ENCODE measurements at regions not wholly inside any gene's neighbourhood (a gene's known extent, or its start where the extent isn't known, plus 50 kb on each side); places are given as distances from the start of the nearest gene placed in this dataset.
"Not testable (repeated sequence)": the region's sequence is repeated elsewhere in the genome, so short reads cannot be mapped to it uniquely, and the experiment has no call there.

- DNase-seq = no peak
Measured at GRCh38 chrX:121479406-121479805, 432.0 kb downstream of the GLUD2 start.

GRCh38 chrX:121496966-121497365 lies 449.6 kb downstream of the GLUD2 start:
- no peak for DNase-seq

- DNase-seq = no peak
Measured at GRCh38 chrX:121504153-121504552, 456.7 kb downstream of the GLUD2 start.

- no peak for DNase-seq
Measured at GRCh38 chrX:121546317-121546716, 498.9 kb downstream of the GLUD2 start.

- no peak for DNase-seq
Measured at GRCh38 chrX:121558886-121559285, 511.5 kb downstream of the GLUD2 start.

GRCh38 chrX:121562616-121563015 lies 515.2 kb downstream of the GLUD2 start:
- no peak for DNase-seq

GRCh38 chrX:121569609-121570008 lies 522.2 kb downstream of the GLUD2 start:
- no peak for DNase-seq

- DNase-seq = no peak
Measured at GRCh38 chrX:121570072-121570841, 522.8 kb downstream of the GLUD2 start.

- DNase-seq = no peak
Measured at GRCh38 chrX:121571333-121571732, 523.9 kb downstream of the GLUD2 start.

GRCh38 chrX:121574384-121574783 lies 527.0 kb downstream of the GLUD2 start:
- not testable (repeated sequence) for DNase-seq

GRCh38 chrX:121579016-121579760 lies 531.8 kb downstream of the GLUD2 start:
- DNase-seq = no peak

GRCh38 chrX:121581885-121582284 lies 534.5 kb downstream of the GLUD2 start:
- DNase-seq = no peak

- no peak for DNase-seq
Measured at GRCh38 chrX:121585626-121586025, 538.2 kb downstream of the GLUD2 start.

GRCh38 chrX:121592884-121593283 lies 545.5 kb downstream of the GLUD2 start:
- DNase-seq = no peak

- no peak for DNase-seq
Measured at GRCh38 chrX:121598356-121598755, 550.9 kb downstream of the GLUD2 start.

- DNase-seq = no peak
Measured at GRCh38 chrX:121635141-121635540, 587.7 kb downstream of the GLUD2 start.

- no peak for DNase-seq
Measured at GRCh38 chrX:121639781-121640180, 592.4 kb downstream of the GLUD2 start.

- no peak for DNase-seq
Measured at GRCh38 chrX:121641560-121641959, 594.1 kb downstream of the GLUD2 start.

GRCh38 chrX:121642415-121642814 lies 595.0 kb downstream of the GLUD2 start:
- DNase-seq = no peak

GRCh38 chrX:121649417-121649816 lies 602.0 kb downstream of the GLUD2 start:
- DNase-seq = no peak

- DNase-seq = peak; percentile 68
Measured at GRCh38 chrX:121655276-121655675, 607.9 kb downstream of the GLUD2 start.

- DNase-seq = no peak
Measured at GRCh38 chrX:121666171-121666570, 618.8 kb downstream of the GLUD2 start.

GRCh38 chrX:121671649-121672048 lies 624.2 kb downstream of the GLUD2 start:
- DNase-seq = no peak

GRCh38 chrX:121709236-121709635 lies 661.8 kb downstream of the GLUD2 start:
- not testable (repeated sequence) for DNase-seq
